ENCODE measurements at regions not wholly inside any gene's neighbourhood (a gene's known extent, or its start where the extent isn't known, plus 50 kb on each side); places are given as distances from the start of the nearest gene placed in this dataset.

DNA sequence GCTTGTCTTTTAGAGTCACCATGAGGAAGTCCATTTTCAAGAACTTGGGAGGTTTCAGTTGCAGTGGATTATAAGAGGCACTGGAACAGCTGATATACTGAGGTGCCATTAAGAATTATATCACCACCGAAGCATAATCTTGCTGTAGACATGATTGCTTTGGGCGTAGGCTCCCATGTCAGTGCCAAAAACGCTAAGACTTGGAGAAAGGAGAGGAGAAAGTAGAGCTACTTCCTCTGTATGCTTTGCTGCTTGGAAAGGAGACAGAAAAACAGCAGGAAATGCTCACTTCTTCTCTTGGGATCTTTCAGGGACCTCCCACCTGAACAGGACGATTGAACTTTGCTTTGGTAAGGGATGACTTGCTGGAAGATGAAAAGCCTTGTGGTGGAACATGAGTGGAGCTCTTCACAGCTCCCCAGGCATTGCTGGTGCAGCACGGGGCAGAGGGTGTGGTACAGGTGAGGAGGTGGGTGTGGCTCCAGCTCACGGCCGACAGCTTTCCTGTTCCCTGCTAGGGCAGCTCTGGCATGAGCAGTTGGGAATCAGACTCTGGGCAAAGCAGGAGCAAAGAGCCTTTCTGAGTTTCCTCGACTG is 190.4 kb upstream of the JAG1 start:
- no peaks in the 10 kb centered on the region for H3K36me3 ChIP-seq
- no peak for TF ChIP-seq CTCF (IDR thresholded peaks at IDR 0.05; ENCODE audit: borderline replicate concordance)
- intact Hi-C loops (cut with micrococcal nuclease): loop anchor here (10.0 kb wide), 1 partner anchor 119 kb away; no protein-coding TSS in a partner anchor
- H3K4me3 ChIP-seq: peak overlapping the region; percentile 18
- no peaks in the 10 kb centered on the region for H3K9me3 ChIP-seq (replicated peaks)
- no peaks in the 10 kb centered on the region for H3K27me3 ChIP-seq (ENCODE audit: low read depth)
- peak; percentile 25 for DNase-seq
- H3K4me1 ChIP-seq: peaks cover 28% of the 10 kb centered on the region
- H3K27ac ChIP-seq (replicated peaks): peak overlapping the region; percentile 83

DNA sequence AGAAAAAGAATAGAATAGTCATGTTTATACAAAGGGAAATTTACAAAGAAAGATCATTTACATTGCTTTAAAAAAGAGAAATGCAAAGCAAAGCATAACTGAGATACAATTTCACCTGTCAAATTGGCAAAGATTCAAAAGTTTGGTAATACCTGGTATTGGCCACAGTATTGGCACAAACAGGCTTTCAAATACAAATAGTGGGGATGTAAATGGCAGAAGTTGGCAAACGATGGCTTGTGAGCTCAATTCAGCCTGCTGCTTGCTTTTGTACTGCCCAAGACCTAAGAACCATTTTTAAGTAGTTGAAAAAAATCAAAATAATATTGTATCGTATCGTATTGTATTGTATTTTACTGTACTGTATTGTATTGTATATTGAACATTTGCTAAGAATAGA is 194.5 kb upstream of the JAG1 start:
- Histone ChIP-seq H3K4me3 (no peak overlapping the region), H3K4me1 (peaks cover 20% of the 10 kb centered on the region), H3K27ac (replicated peaks) (no peak overlapping the region), H3K9me3 (replicated peaks) (no peaks in the 10 kb centered on the region), H3K36me3 (no peaks in the 10 kb centered on the region), H3K27me3 (ENCODE audit: low read depth) (no peaks in the 10 kb centered on the region)
- DNase-seq: no peak
- intact Hi-C loops (cut with micrococcal nuclease): loop anchor here (10.0 kb wide), 1 partner anchor 123 kb away; no protein-coding TSS in a partner anchor
- TF ChIP-seq CTCF (IDR thresholded peaks at IDR 0.05; ENCODE audit: borderline replicate concordance): no peak

- no peak for TF ChIP-seq CTCF (IDR thresholded peaks at IDR 0.05; ENCODE audit: borderline replicate concordance)
- H3K4me3 ChIP-seq: no peak overlapping the region
- peaks cover 8% of the 10 kb centered on the region for H3K9me3 ChIP-seq (replicated peaks)
- no peaks in the 10 kb centered on the region for H3K27me3 ChIP-seq (ENCODE audit: low read depth)
- DNase-seq: no peak
- H3K36me3 ChIP-seq: no peaks in the 10 kb centered on the region
- intact Hi-C loops (cut with micrococcal nuclease): no loop called here
- peaks cover 13% of the 10 kb centered on the region for H3K4me1 ChIP-seq
- no peak overlapping the region for H3K27ac ChIP-seq (replicated peaks)
These were observed 199.2 kb upstream of the JAG1 start for GRCh38 chr20:10873026-10873425.

DNA sequence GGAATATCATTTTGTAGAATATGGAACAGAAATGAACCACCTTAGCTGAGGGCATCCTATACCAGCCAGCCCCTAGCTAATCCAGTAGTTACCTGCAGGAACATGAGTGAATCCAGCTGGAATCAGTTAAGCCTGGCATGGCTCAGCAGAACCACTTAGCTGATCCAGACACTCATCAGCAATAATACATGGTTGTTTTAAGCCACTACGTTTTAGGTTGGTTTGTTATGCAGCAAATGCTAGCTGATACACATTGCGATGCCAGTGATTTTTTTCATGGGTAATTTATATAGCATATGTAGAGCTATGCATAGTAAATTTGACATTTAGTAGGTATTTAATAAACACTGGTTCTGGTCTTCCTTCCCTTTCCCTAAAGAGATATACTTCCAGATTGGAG is 201.9 kb upstream of the JAG1 start:
- Histone ChIP-seq H3K27me3 (ENCODE audit: low read depth) (no peaks in the 10 kb centered on the region), H3K9me3 (replicated peaks) (peaks cover 8% of the 10 kb centered on the region), H3K27ac (replicated peaks) (peak overlapping the region; percentile 78), H3K4me3 (no peak overlapping the region), H3K36me3 (no peaks in the 10 kb centered on the region), H3K4me1 (peaks cover 13% of the 10 kb centered on the region)
- TF ChIP-seq CTCF (IDR thresholded peaks at IDR 0.05; ENCODE audit: borderline replicate concordance): no peak
- intact Hi-C loops (cut with micrococcal nuclease): no loop called here
- no peak for DNase-seq

GRCh38 chr20:10876558-10876957 is 202.8 kb upstream of the JAG1 start:
- intact Hi-C loops (cut with micrococcal nuclease): no loop called here

More at GRCh38 chr20:10876558-10876957, 202.8 kb upstream of the JAG1 start:
- peaks cover 13% of the 10 kb centered on the region for H3K4me1 ChIP-seq
- H3K36me3 ChIP-seq: no peaks in the 10 kb centered on the region
- no peaks in the 10 kb centered on the region for H3K27me3 ChIP-seq (ENCODE audit: low read depth)
- H3K27ac ChIP-seq (replicated peaks): peak overlapping the region; percentile 78
- no peak overlapping the region for H3K4me3 ChIP-seq
- no peak for DNase-seq
- peaks cover 8% of the 10 kb centered on the region for H3K9me3 ChIP-seq (replicated peaks)
- no peak for TF ChIP-seq CTCF (IDR thresholded peaks at IDR 0.05; ENCODE audit: borderline replicate concordance)
